ENCODE measurements at regions not wholly inside any gene's neighbourhood (a gene's known extent, or its start where the extent isn't known, plus 50 kb on each side); places are given as distances from the start of the nearest gene placed in this dataset.
A peak's percentile ranks its signal among the peaks of the same experiment; 100 is the strongest.

DNA sequence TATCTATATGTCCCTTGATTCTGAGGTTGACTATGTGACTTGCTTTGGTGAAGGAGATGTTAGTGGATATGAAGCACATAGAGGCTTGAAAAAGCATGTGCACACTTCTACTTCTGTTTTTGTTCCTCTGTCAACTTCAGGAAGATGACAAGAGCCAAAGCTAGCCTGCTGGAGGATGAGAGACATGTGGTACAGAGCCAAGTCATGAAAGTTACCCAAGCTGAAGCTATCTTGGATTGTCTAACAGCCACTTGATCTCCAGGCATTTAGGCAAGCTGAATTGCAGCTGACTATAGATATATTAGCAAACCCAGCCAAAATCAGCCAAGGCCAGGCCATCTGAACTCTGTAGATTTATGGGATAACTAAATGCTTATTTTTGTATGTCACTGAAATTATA, 70.8 kb upstream of the DYNLT3 start:
- ChIA-PET POLR2A (ENCODE audit: unreplicated experiment) (no interaction called here), CTCF (no interaction called here)
- Histone ChIP-seq H3K27ac (ENCODE audit: low read length) (no peak overlapping the region), H3K79me2 (ENCODE audit: low read length) (no peaks in the 10 kb centered on the region), H3K4me1 (ENCODE audit: insufficient read depth, low read length) (peaks cover 23% of the 10 kb centered on the region), H3F3A (ENCODE audit: low read length, unreplicated experiment) (no peaks in the 10 kb centered on the region), H3K4me2 (ENCODE audit: low read length) (no peak overlapping the region), H3K36me3 (ENCODE audit: low read depth, low read length) (no peaks in the 10 kb centered on the region), H2AFZ (ENCODE audit: low read length) (no peak overlapping the region), H3K27me3 (ENCODE audit: low read length) (no peaks in the 10 kb centered on the region), H3K4me3 (ENCODE audit: low read length) (no peak overlapping the region), H3K9ac (ENCODE audit: low read length) (no peak overlapping the region), H3K9me2 (replicated peaks; ENCODE audit: low read length) (no peaks in the 10 kb centered on the region), H4K20me1 (ENCODE audit: low read length) (no peaks in the 10 kb centered on the region), H3K9me3 (ENCODE audit: low read length) (no peaks in the 10 kb centered on the region)
- no peak for TF ChIP-seq EZH2 (IDR thresholded peaks at IDR 0.05; ENCODE audit: low read length, unreplicated experiment)
- no peak for TF ChIP-seq EZH2phosphoT487 (IDR thresholded peaks at IDR 0.05; ENCODE audit: borderline replicate concordance, low read length)
- TF ChIP-seq, protein P1, sequence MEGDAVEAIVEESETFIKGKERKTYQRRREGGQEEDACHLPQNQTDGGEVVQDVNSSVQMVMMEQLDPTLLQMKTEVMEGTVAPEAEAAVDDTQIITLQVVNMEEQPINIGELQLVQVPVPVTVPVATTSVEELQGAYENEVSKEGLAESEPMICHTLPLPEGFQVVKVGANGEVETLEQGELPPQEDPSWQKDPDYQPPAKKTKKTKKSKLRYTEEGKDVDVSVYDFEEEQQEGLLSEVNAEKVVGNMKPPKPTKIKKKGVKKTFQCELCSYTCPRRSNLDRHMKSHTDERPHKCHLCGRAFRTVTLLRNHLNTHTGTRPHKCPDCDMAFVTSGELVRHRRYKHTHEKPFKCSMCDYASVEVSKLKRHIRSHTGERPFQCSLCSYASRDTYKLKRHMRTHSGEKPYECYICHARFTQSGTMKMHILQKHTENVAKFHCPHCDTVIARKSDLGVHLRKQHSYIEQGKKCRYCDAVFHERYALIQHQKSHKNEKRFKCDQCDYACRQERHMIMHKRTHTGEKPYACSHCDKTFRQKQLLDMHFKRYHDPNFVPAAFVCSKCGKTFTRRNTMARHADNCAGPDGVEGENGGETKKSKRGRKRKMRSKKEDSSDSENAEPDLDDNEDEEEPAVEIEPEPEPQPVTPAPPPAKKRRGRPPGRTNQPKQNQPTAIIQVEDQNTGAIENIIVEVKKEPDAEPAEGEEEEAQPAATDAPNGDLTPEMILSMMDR (conservative IDR thresholded peaks at IDR 0.05; ENCODE audit: low read depth, low read length), result no peak
- ATAC-seq (no peak), DNase-seq (no peak)
- intact Hi-C loops (cut with micrococcal nuclease), result no loop called here
- BruUV-seq (replicated peaks), result no TSS peak

DNA sequence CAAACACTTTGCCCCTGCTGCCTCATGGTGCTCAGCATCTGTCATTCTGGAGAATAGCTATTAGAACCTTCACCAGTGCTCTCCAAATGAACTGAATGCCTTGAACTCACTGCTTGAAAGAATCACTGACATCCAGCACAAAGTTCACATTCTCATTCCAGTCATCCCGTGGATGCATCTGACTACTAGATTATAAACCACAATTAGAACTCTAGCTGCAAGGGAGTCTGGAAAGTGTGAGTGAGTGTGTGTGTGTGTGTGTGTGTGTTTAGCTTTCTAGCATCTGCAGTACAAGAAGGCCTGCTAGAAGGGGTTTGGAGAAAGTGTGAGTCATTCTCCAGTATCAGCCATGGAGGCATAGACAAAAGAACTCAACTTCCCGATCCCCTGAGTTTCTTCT, 71.3 kb upstream of the DYNLT3 start:
- ATAC-seq, result no peak
- Histone ChIP-seq H3K4me1 (ENCODE audit: insufficient read depth, low read length) (peaks cover 24% of the 10 kb centered on the region), H3K27me3 (ENCODE audit: low read length) (no peaks in the 10 kb centered on the region), H3F3A (ENCODE audit: low read length, unreplicated experiment) (no peaks in the 10 kb centered on the region), H3K9ac (ENCODE audit: low read length) (no peak overlapping the region), H3K4me3 (ENCODE audit: low read length) (no peak overlapping the region), H3K9me2 (replicated peaks; ENCODE audit: low read length) (no peaks in the 10 kb centered on the region), H3K27ac (ENCODE audit: low read length) (no peak overlapping the region), H3K4me2 (ENCODE audit: low read length) (no peak overlapping the region), H3K9me3 (ENCODE audit: low read length) (no peaks in the 10 kb centered on the region), H3K79me2 (ENCODE audit: low read length) (no peaks in the 10 kb centered on the region), H3K36me3 (ENCODE audit: low read depth, low read length) (no peaks in the 10 kb centered on the region), H4K20me1 (ENCODE audit: low read length) (no peaks in the 10 kb centered on the region), H2AFZ (ENCODE audit: low read length) (no peak overlapping the region)
- CTCF ChIA-PET, result no interaction called here
- no peak for DNase-seq
- no TSS peak for BruUV-seq (replicated peaks)
- intact Hi-C loops (cut with micrococcal nuclease), result no loop called here
- TF ChIP-seq EZH2phosphoT487 (IDR thresholded peaks at IDR 0.05; ENCODE audit: borderline replicate concordance, low read length), result no peak
- TF ChIP-seq, protein P1 (conservative IDR thresholded peaks at IDR 0.05; ENCODE audit: low read depth, low read length), result no peak
- TF ChIP-seq EZH2 (IDR thresholded peaks at IDR 0.05; ENCODE audit: low read length, unreplicated experiment), result no peak
- POLR2A ChIA-PET (ENCODE audit: unreplicated experiment), result no interaction called here

DNA sequence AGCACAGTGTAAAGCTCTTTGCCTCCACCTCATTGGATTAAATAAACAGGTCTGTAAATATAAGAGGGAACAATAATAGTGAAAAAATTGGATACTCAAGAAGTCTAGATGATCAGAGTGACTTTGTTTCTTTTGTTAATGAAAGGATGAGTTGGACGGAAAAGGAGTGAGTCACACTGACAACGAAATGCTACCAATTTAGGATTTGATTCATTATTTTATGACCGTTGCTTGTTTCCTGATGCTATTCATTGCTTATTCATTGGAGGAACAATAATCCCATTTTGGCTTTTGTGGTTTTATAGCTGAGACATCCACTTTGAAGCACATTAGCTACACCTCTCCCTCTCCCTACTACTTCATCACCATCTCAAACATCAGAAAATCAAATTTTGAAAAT, 74.4 kb upstream of the DYNLT3 start:
- peak overlapping the region; percentile 89 for H3K27ac ChIP-seq (ENCODE audit: low read length)
- ATAC-seq (peak; percentile 87), DNase-seq (peak; percentile 85)
- peak overlapping the region; percentile 34; the same call in 1 of the 2 replicates for H3K9ac ChIP-seq (ENCODE audit: low read length)
- no peak overlapping the region for H2AFZ ChIP-seq (ENCODE audit: low read length)
- H3K36me3 ChIP-seq (ENCODE audit: low read depth, low read length), result no peaks in the 10 kb centered on the region
- peak overlapping the region; percentile 7; the same call in 1 of the 2 replicates for H3K4me3 ChIP-seq (ENCODE audit: low read length)
- no TSS peak for BruUV-seq (replicated peaks)
- peak overlapping the region; percentile 61 for H3K4me2 ChIP-seq (ENCODE audit: low read length)
- ChIA-PET POLR2A (ENCODE audit: unreplicated experiment) (interaction anchor here (0.9 kb wide), 1 partner anchor 246 kb away, joined by 3 read pairs; no protein-coding TSS in a partner anchor), CTCF (interaction anchor here (0.6 to 0.7 kb wide), 2 partner anchors 96 to 176 kb away, joined by 3 read pairs; no protein-coding TSS in a partner anchor)
- H3K79me2 ChIP-seq (ENCODE audit: low read length), result no peaks in the 10 kb centered on the region
- intact Hi-C loops (cut with micrococcal nuclease), result loop anchor here (1.0 to 5.0 kb wide), 5 partner anchors 38 to 176 kb away; partner anchors contain the start of gene DYNLT3
- H3K27me3 ChIP-seq (ENCODE audit: low read length), result no peaks in the 10 kb centered on the region
- peaks cover 24% of the 10 kb centered on the region for H3K4me1 ChIP-seq (ENCODE audit: insufficient read depth, low read length)
- H3F3A ChIP-seq (ENCODE audit: low read length, unreplicated experiment), result no peaks in the 10 kb centered on the region
- H3K9me2 ChIP-seq (replicated peaks; ENCODE audit: low read length), result no peaks in the 10 kb centered on the region
- H3K9me3 ChIP-seq (ENCODE audit: low read length), result no peaks in the 10 kb centered on the region
- H4K20me1 ChIP-seq (ENCODE audit: low read length), result no peaks in the 10 kb centered on the region
- TF ChIP-seq EZH2 (IDR thresholded peaks at IDR 0.05; ENCODE audit: low read length, unreplicated experiment) (no peak), EZH2phosphoT487 (IDR thresholded peaks at IDR 0.05; ENCODE audit: borderline replicate concordance, low read length) (no peak)
- TF ChIP-seq, protein P1 (conservative IDR thresholded peaks at IDR 0.05; ENCODE audit: low read depth, low read length), result no peak
